Uterus (tissue), 2 donors: ENCODE measurements at regions not wholly inside any gene's neighbourhood (a gene's known extent, or its start where the extent isn't known, plus 50 kb on each side); places are given as distances from the start of the nearest gene placed in this dataset.

Source experiments
- POLR2A ChIP-seq, 2 donors: fragments of 450-650 bp; IDR thresholded peaks; one replicate each; pipeline ENCODE4 v1.6.1; 2016; ENCODE audit warnings: antibody characterized with exemption in 2 of 2, mild to moderate bottlenecking in 1 of 2, moderate library complexity in 1 of 2
- TF ChIP-seq, protein P1 (sequence below), 4 experiments: fragments of 200-600 bp in 2 of 4; fragments of 450-650 bp in 2 of 4; sonication (generic) in 2 of 4; IDR thresholded peaks; one replicate each; pipeline ENCODE4 v1.5.1; 2016 to 2019; ENCODE audit warnings: antibody characterized with exemption in 4 of 4, mild to moderate bottlenecking in 2 of 4, moderate library complexity in 1 of 4

DNA sequence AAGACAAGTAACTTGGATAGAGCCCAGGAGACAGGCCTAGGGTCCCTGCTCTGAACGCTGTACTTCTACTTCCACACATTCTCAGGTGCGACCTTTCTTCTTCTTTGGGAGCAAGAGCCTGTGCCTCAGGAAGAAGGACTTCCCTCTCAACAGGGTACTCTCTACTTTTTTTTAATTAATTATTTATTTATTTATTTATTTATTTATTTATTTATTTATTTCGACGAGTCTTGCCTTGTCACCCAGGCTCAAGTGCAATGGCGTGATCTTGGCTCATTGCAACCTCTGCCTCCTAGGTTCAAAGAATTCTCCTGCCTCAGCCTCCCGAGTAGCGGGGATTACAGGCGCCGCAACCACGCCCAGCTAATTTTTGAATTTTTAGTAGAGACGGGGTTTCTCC lies 361.6 kb downstream of the FAM72C start:
- TF ChIP-seq, protein P1, sequence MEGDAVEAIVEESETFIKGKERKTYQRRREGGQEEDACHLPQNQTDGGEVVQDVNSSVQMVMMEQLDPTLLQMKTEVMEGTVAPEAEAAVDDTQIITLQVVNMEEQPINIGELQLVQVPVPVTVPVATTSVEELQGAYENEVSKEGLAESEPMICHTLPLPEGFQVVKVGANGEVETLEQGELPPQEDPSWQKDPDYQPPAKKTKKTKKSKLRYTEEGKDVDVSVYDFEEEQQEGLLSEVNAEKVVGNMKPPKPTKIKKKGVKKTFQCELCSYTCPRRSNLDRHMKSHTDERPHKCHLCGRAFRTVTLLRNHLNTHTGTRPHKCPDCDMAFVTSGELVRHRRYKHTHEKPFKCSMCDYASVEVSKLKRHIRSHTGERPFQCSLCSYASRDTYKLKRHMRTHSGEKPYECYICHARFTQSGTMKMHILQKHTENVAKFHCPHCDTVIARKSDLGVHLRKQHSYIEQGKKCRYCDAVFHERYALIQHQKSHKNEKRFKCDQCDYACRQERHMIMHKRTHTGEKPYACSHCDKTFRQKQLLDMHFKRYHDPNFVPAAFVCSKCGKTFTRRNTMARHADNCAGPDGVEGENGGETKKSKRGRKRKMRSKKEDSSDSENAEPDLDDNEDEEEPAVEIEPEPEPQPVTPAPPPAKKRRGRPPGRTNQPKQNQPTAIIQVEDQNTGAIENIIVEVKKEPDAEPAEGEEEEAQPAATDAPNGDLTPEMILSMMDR (IDR thresholded peaks at IDR 0.05) = no peak
- TF ChIP-seq POLR2A (IDR thresholded peaks at IDR 0.05) = no peak
